ENCODE measurements at regions not wholly inside any gene's neighbourhood (a gene's known extent, or its start where the extent isn't known, plus 50 kb on each side); places are given as distances from the start of the nearest gene placed in this dataset.

GRCh38 chr9:88060746-88061145, 77.5 kb downstream of the SPATA31C2 start:
- TF ChIP-seq CTCF (IDR thresholded peaks at IDR 0.05; ENCODE audit: extremely low read depth in 1 of 2, insufficient read depth in 1 of 2, low read depth in 1 of 2, low read length in 2 of 2) = no peak
- TF ChIP-seq JUN (IDR thresholded peaks at IDR 0.05; ENCODE audit: borderline replicate concordance, insufficient read depth, insufficient read length, low read depth) = no peak

Data from endothelial cell of umbilical vein (primary cell).